Brain pericyte (primary cell): ENCODE measurements at regions not wholly inside any gene's neighbourhood (a gene's known extent, or its start where the extent isn't known, plus 50 kb on each side); places are given as distances from the start of the nearest gene placed in this dataset.

Experiments used
- DNase-seq: peaks from one replicate; pipeline ENCODE4 v3.0.0-alpha.2; 2012; ENCODE audit warnings: low read depth, low spot score

GRCh38 chr2:129699781-129700573 lies 279.5 kb upstream of the RAB6C start:
- DNase-seq: no peak

- DNase-seq: no peak
Observed at GRCh38 chr2:129702416-129703176, 276.9 kb upstream of the RAB6C start.

- DNase-seq: no peak
Observed at GRCh38 chr2:129705085-129705484, 274.4 kb upstream of the RAB6C start.

- DNase-seq: no peak
Observed at GRCh38 chr2:129707800-129708199, 271.7 kb upstream of the RAB6C start.

GRCh38 chr2:129708221-129708967 lies 271.1 kb upstream of the RAB6C start:
- no peak for DNase-seq

GRCh38 chr2:129709001-129709955 lies 270.2 kb upstream of the RAB6C start:
- DNase-seq: no peak

- no peak for DNase-seq
Observed at GRCh38 chr2:129709956-129710598, 269.4 kb upstream of the RAB6C start.

- DNase-seq: no peak
Observed at GRCh38 chr2:129710670-129711495, 268.6 kb upstream of the RAB6C start.

- no peak for DNase-seq
Observed at GRCh38 chr2:129711816-129712675, 267.4 kb upstream of the RAB6C start.

- no peak for DNase-seq
Observed at GRCh38 chr2:129712676-129712985, 266.8 kb upstream of the RAB6C start.

- DNase-seq: no peak
Observed at GRCh38 chr2:129713337-129713736, 266.1 kb upstream of the RAB6C start.

- no peak for DNase-seq
Observed at GRCh38 chr2:129716781-129717559, 262.5 kb upstream of the RAB6C start.

GRCh38 chr2:129717560-129718130 lies 261.8 kb upstream of the RAB6C start:
- DNase-seq: no peak

GRCh38 chr2:129719335-129719734 lies 260.1 kb upstream of the RAB6C start:
- DNase-seq: no peak

- DNase-seq: no peak
Observed at GRCh38 chr2:129720360-129720759, 259.1 kb upstream of the RAB6C start.

GRCh38 chr2:129720761-129721160 lies 258.7 kb upstream of the RAB6C start:
- no peak for DNase-seq

- DNase-seq: no peak
Observed at GRCh38 chr2:129721236-129721635, 258.2 kb upstream of the RAB6C start.

GRCh38 chr2:129721846-129722245 lies 257.6 kb upstream of the RAB6C start:
- DNase-seq: no peak
